A673 (cell line): ENCODE measurements at regions not wholly inside any gene's neighbourhood (a gene's known extent, or its start where the extent isn't known, plus 50 kb on each side); places are given as distances from the start of the nearest gene placed in this dataset.

Experiments used
- CTCF ChIP-seq: fragments of 300-800, 200-600 bp; sonication (generic); conservative IDR thresholded peaks from 2 replicates; pipeline ENCODE4 v1.5.1; 2017; ENCODE audit warnings: low read depth, mild to moderate bottlenecking, antibody characterized with exemption, low read length, moderate library complexity, mixed read lengths
- EZH2 ChIP-seq: fragments of 200-600 bp; sonication (generic); IDR thresholded peaks from 2 replicates; pipeline ENCODE4 v1.6.1; 2017; ENCODE audit warnings: borderline replicate concordance, low read depth, mild to moderate bottlenecking, mixed read lengths, antibody characterized with exemption, low read length; ENCODE audit not compliant: poor library complexity, severe bottlenecking

DNA sequence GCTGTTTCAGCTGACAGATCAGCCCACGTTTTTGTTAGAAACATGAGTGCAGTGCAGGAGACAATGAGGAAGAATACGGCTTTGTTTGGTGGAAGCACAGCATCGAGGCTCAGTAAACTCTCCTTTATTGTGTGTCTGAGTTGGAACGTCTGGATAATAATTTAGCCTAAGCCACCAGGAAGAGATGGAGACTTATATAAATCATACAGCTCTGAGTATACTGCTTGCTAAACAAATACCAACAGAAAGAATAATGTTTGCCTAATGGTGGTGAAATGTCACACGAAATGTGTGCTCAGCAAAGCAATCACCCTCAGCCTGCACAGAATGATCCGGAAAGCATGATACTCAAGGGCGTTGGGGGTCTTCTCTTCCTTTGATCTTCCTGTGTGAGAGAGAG, 664.1 kb upstream of the ADARB2 start:
- TF ChIP-seq EZH2, result no peak
- no peak for TF ChIP-seq CTCF
